ENCODE measurements at regions not wholly inside any gene's neighbourhood (a gene's known extent, or its start where the extent isn't known, plus 50 kb on each side); places are given as distances from the start of the nearest gene placed in this dataset.

DNA sequence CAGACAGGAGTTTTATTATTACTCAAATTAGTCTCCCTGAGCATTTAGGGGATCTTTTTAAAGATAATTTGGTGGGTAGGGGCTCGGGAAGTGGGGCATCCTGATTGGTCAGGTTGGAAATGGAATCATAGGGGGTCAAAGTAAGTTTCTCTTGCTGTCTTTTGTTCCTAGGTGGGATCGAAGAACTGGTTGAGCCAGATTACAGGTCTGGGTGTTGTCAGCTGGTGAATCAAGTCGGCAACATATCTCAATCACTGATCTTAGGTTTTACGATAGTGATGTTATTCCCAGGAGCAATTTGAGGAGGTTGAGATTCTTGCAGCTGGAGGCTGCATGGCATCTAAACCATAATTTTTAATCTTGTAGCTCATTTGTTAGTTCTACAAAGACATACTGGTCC is 629.5 kb upstream of the AMOT start:
- Histone ChIP-seq H3K4me2 (ENCODE audit: low read depth, low read length) (no peak overlapping the region), H4K20me1 (ENCODE audit: insufficient read depth, low read length) (no peaks in the 10 kb centered on the region), H3K9ac (ENCODE audit: insufficient read depth, low read depth, low read length) (no peak overlapping the region), H3K9me3 (ENCODE audit: low read length) (no peaks in the 10 kb centered on the region), H3K4me1 (ENCODE audit: insufficient read depth, low read length) (no peaks in the 10 kb centered on the region), H3K79me2 (ENCODE audit: insufficient read depth, low read length) (no peaks in the 10 kb centered on the region), H3K36me3 (replicated peaks in 1 of 2; ENCODE audit: control insufficient read depth in 1 of 2, insufficient read depth in 2 of 2, low read length in 2 of 2) (no peaks in the 10 kb centered on the region), H3K27ac (ENCODE audit: extremely low read length, insufficient read depth, low read length) (no peak overlapping the region), H3K4me3 (replicated peaks in 1 of 3; ENCODE audit: insufficient read depth in 1 of 3, low read depth in 2 of 3, low read length in 3 of 3) (no peak overlapping the region), H2AFZ (ENCODE audit: low read length) (no peak overlapping the region), H3K27me3 (ENCODE audit: control insufficient read depth in 1 of 2, insufficient read depth in 2 of 2, low read length in 2 of 2) (no peaks in the 10 kb centered on the region)
- ATAC-seq (no peak), DNase-seq (ENCODE audit: low spot score) (no peak), FAIRE-seq (no peak)
- WGBS (ENCODE audit: low lambda C conversion rate), result 0% methylated on average over 1 of the region's 4 CpGs
- POLR2A ChIA-PET, result no interaction called here
- BruUV-seq (replicated peaks), result no TSS peak
- intact Hi-C loops (cut with micrococcal nuclease; ENCODE audit: unreplicated experiment), result no loop called here
- in situ Hi-C loops (cut with HindIII; ENCODE audit: extremely low pct_ligation_motif_present, low pct_unique_long_range_greater_than_20kb), result no loop called here
- CTCF ChIA-PET (ENCODE audit: low intra/inter-chr PET ratio, low total read pairs), result no interaction called here
- no peak for TF ChIP-seq TAF1 (CRISPR knock-in tag; IDR thresholded peaks at IDR 0.05)
- TF ChIP-seq ZNF567 (CRISPR knock-in tag; IDR thresholded peaks at IDR 0.05; ENCODE audit: borderline replicate concordance), result no peak
- no peak for TF ChIP-seq ZNF275 (CRISPR knock-in tag; IDR thresholded peaks at IDR 0.05; ENCODE audit: borderline replicate concordance)
- no peak for TF ChIP-seq ZNF136 (CRISPR knock-in tag; IDR thresholded peaks at IDR 0.05; ENCODE audit: low read depth)
- TF ChIP-seq ARID5B (CRISPR knock-in tag; IDR thresholded peaks at IDR 0.05), result no peak
- no peak for TF ChIP-seq KMT2B (CRISPR knock-in tag; IDR thresholded peaks at IDR 0.05)
- no peak for TF ChIP-seq ZKSCAN5 (CRISPR knock-in tag; IDR thresholded peaks at IDR 0.05)
- no peak for TF ChIP-seq NFIB (CRISPR knock-in tag; IDR thresholded peaks at IDR 0.05; ENCODE audit: borderline replicate concordance)
- no peak for TF ChIP-seq ZFYVE20 (CRISPR knock-in tag; IDR thresholded peaks at IDR 0.05; ENCODE audit: borderline replicate concordance, low read depth)
- TF ChIP-seq ZNF674 (CRISPR knock-in tag; IDR thresholded peaks at IDR 0.05; ENCODE audit: low read depth), result no peak
- TF ChIP-seq ZNF251 (CRISPR knock-in tag; IDR thresholded peaks at IDR 0.05), result no peak
- no peak for TF ChIP-seq YEATS2 (CRISPR knock-in tag; IDR thresholded peaks at IDR 0.05; ENCODE audit: borderline replicate concordance)
- no peak for TF ChIP-seq SUZ12 (IDR thresholded peaks at IDR 0.05; ENCODE audit: low read depth, low read length)
- no peak for TF ChIP-seq ZHX2 (IDR thresholded peaks at IDR 0.05; ENCODE audit: low read depth)
- no peak for TF ChIP-seq ZHX2 (CRISPR knock-in tag; IDR thresholded peaks at IDR 0.05; ENCODE audit: borderline replicate concordance)
